ENCODE measurements at regions not wholly inside any gene's neighbourhood (a gene's known extent, or its start where the extent isn't known, plus 50 kb on each side); places are given as distances from the start of the nearest gene placed in this dataset.

DNA sequence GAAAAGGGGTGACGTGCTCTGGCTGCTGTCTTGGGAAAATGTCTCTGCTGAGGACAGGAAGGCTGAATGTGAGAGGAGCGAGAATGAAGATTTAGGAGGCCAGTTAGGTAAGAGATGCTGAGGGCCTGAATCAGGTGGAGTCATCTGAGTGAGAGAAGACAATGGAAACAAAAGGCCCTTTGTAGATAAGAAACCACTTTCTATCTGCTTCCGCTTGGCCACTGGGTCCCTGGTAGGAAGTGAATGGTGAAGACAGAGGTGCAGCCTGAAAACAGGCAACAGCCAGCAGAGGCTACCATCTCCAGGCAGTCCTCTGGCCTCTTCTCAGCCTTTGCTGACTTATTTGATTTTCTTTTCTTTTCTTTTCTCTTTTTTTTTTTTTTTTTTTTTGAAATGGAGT lies 374.0 kb upstream of the SLC14A2 start:
- dilution Hi-C loops (cut with HindIII; ENCODE audit: low sequenced_read_pairs, unreplicated experiment): no loop called here

More for the DNA sequence above, 374.0 kb upstream of the SLC14A2 start:
- Histone ChIP-seq H2AK5ac (ENCODE audit: low read depth, low read length) (no peak overlapping the region), H3K18ac (ENCODE audit: low read depth, low read length) (peak overlapping the region; percentile 37; the same call in 1 of the 2 replicates), H3K4me3 (ENCODE audit: insufficient read depth, low read depth, low read length) (no peak overlapping the region), H3K9me3 (ENCODE audit: control insufficient read depth, insufficient read depth, low read length) (no peaks in the 10 kb centered on the region), H3K4ac (ENCODE audit: low read depth, low read length) (peak overlapping the region; percentile 40; the same call in 1 of the 2 replicates), H2BK120ac (ENCODE audit: low read depth, low read length) (no peak overlapping the region; the same call in 1 of the 2 replicates), H3K4me1 (ENCODE audit: control insufficient read depth, insufficient read depth, low read length) (peaks cover 11% of the 10 kb centered on the region), H4K5ac (ENCODE audit: low read depth, low read length) (no peak overlapping the region), H4K20me1 (ENCODE audit: insufficient read depth, low read length) (no peaks in the 10 kb centered on the region), H2BK5ac (ENCODE audit: low read depth, low read length, poor library complexity, severe bottlenecking) (no peak overlapping the region), H4K91ac (ENCODE audit: insufficient read depth, low read depth, low read length) (no peak overlapping the region), H3K14ac (replicated peaks; ENCODE audit: low read depth, low read length) (no peak overlapping the region), H3K23ac (ENCODE audit: low read depth, low read length) (no peak overlapping the region), H2BK20ac (ENCODE audit: low read depth, low read length) (no peak overlapping the region), H2AK9ac (replicated peaks; ENCODE audit: low read depth, low read length, poor library complexity) (no peak overlapping the region), H3K4me2 (ENCODE audit: low read depth, low read length) (no peak overlapping the region), H3K79me1 (ENCODE audit: low read depth in 1 of 2, low read length in 2 of 2) (no peaks in the 10 kb centered on the region), H2AFZ (replicated peaks; ENCODE audit: low read length, poor library complexity) (no peak overlapping the region), H3K9me1 (ENCODE audit: insufficient read depth, low read length) (0 out of 2 replicates have a peak, but pooled peaks cover 4% of the 10 kb centered on the region), H2BK15ac (ENCODE audit: low read depth, low read length) (no peak overlapping the region), H4K8ac (ENCODE audit: low read depth in 2 of 2, low read length in 2 of 2) (no peak overlapping the region), H3K36me3 (ENCODE audit: control insufficient read depth, insufficient read depth, low read length) (no peaks in the 10 kb centered on the region), H3K27me3 (ENCODE audit: control insufficient read depth, insufficient read depth, low read length) (peaks cover 4% of the 10 kb centered on the region), H3K56ac (ENCODE audit: extremely low read depth, insufficient read depth, low read length) (no peak overlapping the region), H3K27ac (ENCODE audit: insufficient read depth, low read length) (no peak overlapping the region), H3K9ac (ENCODE audit: low read depth, low read length) (no peak overlapping the region)
- no peak for ATAC-seq (ENCODE audit: low read depth)
- CTCF ChIA-PET: no interaction called here
- 100% methylated on average over 1 of the region's 3 CpGs; no CpG with 5 or more reads in 1 of the 2 experiments for WGBS, 2 experiments (ENCODE audit: extremely low coverage in 2 of 2, insufficient read length in 1 of 2)
- in situ Hi-C loops (cut with MboI; ENCODE audit: low sequenced_read_pairs): no loop called here
- POLR2A ChIA-PET (ENCODE audit: unreplicated experiment): no interaction called here
- TF ChIP-seq MXI1 (IDR thresholded peaks at IDR 0.05; ENCODE audit: borderline replicate concordance, low read depth, low read length): no peak
- TF ChIP-seq RAD21 (IDR thresholded peaks at IDR 0.05; ENCODE audit: low read length): no peak
- TF ChIP-seq NFE2L2 (IDR thresholded peaks at IDR 0.05; ENCODE audit: low read depth, low read length): no peak
- no peak for TF ChIP-seq RCOR1 (IDR thresholded peaks at IDR 0.05; ENCODE audit: insufficient replicate concordance, low read length)
- TF ChIP-seq CEBPB (IDR thresholded peaks at IDR 0.05; ENCODE audit: low read depth, low read length): no peak
- TF ChIP-seq, protein P1, sequence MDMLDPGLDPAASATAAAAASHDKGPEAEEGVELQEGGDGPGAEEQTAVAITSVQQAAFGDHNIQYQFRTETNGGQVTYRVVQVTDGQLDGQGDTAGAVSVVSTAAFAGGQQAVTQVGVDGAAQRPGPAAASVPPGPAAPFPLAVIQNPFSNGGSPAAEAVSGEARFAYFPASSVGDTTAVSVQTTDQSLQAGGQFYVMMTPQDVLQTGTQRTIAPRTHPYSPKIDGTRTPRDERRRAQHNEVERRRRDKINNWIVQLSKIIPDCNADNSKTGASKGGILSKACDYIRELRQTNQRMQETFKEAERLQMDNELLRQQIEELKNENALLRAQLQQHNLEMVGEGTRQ (IDR thresholded peaks at IDR 0.05; ENCODE audit: low read depth, low read length): no peak
- intact Hi-C loops (cut with micrococcal nuclease): no loop called here
- DNase-seq: no peak
- BruUV-seq (replicated peaks): no TSS peak

Measured in IMR-90 (cell line).